NCI-H748 (cell line): ENCODE measurements at regions not wholly inside any gene's neighbourhood (a gene's known extent, or its start where the extent isn't known, plus 50 kb on each side); places are given as distances from the start of the nearest gene placed in this dataset.

Source experiments
- DNase-seq: peaks from one replicate; lab custom pipeline; 2025; ENCODE audit not compliant: unreplicated experiment; lab: John Stamatoyannopoulos, UW

DNA sequence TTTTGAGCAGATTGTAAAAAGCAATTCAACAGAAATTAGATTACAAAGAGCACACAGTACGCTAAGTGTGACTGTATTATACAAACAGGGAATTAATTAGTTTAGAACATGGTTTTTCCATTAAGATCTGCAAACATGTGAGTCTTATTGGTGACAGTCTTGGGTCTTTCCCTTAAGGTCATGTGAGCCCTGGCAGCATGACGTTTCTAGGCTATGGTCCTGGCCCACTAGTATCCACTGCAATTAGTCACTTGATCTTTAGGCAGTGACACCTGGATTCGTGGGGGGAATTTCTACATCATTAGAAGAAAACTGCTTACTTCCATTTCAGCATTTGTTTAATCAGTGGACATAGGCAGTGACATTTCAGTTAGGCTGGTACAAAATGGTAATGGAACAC is 360.2 kb upstream of the NR2F2 start:
- DNase-seq = no peak

DNA sequence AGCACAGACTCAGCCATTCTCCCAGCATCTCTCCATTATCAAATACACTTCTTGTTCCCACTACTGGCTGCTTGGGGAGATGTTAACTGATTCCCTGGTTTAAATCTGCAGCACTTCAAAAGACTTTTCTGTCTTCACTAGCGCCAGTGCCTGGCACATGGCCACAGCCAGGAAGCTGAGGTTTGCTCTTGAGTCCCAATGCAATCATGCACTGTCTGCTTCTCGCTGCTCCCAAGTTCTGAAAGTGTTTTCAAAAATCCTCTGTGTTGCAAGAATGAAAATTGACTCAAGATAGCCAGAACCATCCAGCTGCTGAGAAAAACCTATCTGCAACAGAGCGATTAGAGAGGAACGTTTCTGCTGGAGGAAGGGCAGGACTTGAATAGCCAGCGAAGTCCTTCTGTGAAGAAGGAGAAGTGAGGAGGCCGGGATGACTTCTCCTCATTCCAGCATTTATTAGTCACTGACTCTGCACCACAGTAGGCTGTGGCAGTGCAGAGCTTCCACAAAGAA is 358.4 kb upstream of the NR2F2 start:
- DNase-seq = no peak

DNA sequence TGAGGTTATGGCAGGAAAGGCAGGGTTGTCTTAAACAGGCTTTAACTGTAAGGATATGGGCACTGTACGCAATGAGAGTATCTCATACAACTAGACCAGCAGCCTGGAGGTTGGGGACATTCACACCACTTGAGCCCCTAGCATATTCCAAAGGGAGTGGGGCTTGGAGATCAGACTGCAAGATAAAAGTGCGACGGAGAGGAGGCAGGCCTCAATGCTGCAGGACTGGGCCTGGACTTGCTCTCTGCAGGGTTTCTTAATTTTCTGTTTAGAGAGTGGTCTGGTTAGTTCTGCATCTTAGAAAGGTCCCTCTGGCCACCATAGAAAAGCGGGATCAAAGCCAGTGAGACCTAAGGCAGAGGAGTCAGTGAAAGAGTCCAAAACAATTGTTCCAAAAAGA is 357.7 kb upstream of the NR2F2 start:
- DNase-seq = no peak

DNA sequence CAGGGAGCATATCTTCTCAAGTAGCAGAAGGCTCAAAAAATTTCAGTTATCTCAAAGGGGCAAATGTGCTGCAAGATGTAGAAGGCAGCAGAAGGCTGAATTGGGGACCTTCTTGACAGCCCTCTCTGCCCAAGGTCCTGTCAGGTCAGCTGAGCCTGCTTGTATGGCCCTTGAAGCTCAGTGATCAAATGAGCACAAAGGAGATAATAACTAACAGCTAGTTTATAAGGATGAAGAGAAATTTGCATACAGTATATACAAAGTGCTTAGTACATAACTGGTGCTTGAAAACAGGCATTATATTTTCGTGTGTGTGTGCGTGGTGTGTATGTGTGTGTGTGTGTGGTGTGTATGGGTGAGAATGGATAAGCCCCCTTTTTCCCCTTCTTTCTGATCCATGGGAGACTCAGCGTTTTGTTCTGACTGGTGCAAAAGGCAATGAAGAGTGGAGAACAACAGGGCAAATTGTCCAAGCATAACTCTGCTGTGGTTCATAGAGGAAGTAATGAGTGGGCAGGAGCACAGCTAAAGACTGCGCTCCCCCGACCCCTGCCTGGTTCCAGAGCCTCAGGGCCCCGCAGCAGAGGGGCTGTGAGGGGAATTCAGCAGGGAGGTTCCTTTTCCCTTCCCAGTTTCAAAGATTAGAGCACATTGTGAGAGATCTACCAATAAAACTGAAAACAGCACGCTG is 356.8 kb upstream of the NR2F2 start:
- DNase-seq = no peak

DNA sequence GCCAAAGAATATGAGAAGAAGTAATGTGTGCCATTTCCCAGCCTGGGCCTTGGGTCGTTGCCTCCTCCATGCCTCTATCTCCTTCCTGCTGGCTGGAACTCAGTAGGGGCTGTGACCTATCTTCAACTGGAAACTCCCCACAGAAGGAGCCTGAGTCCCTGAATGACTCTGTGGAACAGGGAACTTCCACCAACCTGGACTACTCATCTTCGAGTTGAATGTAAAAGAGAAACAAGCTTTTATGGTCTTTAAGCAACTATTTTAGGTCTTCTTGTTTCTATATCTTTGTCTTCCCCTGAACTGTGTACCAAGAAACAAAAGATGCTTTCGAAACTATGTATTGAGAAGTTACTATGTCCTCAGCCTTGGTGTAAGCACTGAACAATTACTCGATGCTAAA is 355.3 kb upstream of the NR2F2 start:
- DNase-seq = no peak

DNA sequence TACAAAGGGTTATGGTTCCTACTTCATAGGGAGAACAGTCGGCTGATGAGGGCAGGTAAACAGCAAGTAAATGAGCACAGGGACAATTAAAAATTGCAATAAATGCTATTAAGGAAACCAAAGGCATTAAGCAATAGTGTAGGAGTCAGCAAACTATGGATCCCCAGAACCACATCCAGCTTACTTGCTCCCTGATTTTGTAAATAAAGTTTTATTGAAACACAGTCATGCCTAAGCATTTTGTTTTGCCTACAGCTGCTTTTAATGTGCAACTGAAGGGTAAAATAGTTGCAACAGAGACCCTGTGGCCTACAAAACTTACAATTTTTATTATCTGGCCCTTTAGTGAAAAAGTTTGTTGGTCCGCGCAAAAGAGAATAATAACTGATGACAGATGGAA is 351.2 kb upstream of the NR2F2 start:
- DNase-seq = no peak

DNA sequence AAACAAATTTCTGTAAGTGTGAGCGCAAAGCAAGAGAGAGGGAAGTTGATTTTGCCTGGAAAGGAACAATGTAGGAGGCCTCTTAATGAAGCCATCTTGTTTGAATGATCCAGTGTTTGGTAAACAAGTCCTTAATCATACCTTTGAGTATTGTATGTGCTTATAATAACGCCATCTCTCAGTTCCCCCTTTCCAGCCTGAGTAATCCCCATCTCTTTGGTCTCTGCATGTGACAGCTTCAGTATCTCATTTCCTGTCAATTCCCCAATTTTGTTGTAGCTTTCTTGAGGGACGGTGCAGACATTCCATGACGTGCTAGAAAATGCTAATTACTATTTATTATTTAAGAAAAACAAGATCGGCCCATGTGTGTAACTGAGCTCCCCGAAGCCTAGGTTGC is 349.3 kb upstream of the NR2F2 start:
- no peak for DNase-seq

DNA sequence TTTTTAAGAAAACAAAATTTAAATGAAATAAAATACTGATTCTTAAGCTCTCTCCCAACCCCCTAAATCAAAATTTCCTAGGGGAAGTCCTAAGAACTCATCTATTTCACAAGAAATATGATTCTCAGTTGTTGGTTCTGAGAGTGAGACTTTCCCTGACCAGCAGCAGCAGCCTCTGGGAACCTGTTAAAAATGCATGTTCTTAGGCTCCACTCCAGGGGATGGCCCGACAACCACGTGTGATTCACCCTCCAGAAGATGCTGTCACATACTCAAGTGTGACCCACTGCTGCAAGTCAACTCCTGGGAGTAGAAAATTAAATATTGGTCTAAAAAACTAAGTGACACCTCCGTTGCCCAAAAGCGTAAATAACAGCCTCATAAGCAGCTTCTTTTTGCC is 343.2 kb upstream of the NR2F2 start:
- DNase-seq = no peak

DNA sequence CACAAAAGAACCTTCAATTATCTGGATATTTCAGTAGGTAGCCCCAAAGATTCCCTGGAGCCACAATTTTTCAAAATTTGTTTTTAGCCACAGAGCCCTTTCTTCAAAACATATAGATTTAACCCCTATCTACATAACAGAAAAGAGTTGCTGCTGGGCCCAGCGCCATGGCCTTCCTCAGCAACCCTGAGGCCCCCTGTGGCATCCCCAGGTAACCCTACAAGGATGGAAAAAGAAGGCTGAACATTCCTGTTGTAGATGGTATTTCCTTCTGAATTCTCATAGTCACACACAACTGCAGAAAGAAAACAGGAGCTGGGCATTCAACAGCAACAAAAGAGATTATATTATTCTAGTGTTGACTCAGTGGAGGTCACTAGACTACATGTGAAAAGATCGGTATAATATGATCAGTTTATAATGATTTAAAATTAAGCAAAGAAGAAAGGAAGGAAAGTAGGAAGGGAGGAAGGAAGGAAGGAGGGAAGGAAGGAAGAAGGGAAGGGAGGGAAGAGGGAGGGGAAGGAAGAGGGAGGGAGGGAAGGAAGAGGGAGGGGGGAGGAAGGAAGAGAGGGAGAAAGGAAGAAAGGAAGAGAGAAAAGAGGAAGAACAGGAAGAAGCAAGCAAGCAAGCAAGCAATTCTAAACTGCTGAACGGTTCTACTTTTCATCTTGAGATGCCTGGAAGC is 342.5 kb upstream of the NR2F2 start:
- DNase-seq = no peak

DNA sequence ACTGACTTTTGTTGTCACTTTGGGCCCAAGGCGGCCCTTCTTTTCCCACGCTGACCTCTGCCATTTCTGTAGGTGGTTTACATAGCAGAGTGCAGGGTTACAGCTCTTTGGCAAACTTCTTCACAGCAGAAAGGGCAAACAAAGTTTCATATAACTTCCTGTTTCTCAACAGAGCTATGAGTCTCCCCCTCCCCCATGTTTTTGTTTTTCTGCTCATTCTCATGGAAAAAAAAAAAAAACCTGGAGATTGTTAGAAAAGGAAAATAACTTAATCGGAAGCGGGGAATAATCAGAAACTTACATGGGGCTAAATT is 342.0 kb upstream of the NR2F2 start:
- no peak for DNase-seq

DNA sequence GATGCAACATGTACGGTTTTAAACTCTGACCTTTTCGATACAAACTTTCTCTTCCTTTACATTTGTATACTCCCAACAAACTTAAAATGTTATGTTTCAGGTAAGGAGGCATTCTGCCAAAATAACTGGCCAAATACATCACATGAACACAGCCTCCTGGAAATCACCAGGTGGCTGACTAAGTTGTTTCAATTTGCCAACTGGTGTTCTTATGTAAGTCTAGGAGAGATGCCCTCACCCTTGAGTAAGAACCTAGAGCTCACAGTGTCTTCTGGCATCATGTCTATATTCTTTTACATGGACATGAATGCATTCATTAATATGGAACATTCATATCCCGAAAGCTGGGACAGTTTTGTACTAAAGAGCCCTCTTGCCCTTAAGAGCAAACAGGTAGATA is 341.1 kb upstream of the NR2F2 start:
- DNase-seq = no peak

DNA sequence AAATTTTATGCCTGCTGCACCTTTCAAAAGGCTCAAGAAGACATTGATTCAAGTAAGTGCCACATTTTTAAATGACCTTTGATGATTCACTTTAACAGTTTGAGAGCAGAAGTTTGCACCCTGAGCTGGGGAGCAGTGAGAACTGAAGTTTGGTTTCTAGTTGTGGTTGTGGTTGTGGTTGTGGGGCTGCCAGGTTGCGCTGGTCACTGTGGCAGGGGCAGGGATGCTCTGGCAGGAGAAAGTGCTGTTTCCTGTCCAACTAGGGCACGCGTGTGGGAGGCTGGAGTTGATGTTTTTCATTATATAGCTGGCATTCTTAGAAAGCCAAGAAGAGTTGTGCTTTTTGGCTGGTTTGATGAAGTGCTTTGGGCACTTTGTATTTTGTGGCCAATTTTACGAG is 339.7 kb upstream of the NR2F2 start:
- DNase-seq = no peak

DNA sequence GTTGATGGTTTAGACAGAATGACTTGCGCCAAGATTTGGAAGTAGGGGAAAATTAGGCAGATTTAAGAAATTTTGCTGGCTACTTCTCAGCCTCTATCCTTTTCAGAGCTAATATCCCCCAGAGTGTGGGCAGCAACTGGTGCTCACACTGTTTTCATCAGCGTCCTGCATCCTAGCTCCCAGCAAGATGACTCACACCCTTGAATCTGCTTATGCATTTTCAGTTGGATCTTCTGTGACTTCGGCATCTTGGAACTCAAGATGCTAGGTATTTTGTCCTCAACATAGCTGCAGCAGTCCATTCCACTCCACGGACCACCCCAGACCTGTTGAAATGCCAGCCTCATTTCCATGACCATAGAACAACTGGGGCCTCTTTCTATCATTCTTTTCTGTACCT is 336.1 kb upstream of the NR2F2 start:
- no peak for DNase-seq

DNA sequence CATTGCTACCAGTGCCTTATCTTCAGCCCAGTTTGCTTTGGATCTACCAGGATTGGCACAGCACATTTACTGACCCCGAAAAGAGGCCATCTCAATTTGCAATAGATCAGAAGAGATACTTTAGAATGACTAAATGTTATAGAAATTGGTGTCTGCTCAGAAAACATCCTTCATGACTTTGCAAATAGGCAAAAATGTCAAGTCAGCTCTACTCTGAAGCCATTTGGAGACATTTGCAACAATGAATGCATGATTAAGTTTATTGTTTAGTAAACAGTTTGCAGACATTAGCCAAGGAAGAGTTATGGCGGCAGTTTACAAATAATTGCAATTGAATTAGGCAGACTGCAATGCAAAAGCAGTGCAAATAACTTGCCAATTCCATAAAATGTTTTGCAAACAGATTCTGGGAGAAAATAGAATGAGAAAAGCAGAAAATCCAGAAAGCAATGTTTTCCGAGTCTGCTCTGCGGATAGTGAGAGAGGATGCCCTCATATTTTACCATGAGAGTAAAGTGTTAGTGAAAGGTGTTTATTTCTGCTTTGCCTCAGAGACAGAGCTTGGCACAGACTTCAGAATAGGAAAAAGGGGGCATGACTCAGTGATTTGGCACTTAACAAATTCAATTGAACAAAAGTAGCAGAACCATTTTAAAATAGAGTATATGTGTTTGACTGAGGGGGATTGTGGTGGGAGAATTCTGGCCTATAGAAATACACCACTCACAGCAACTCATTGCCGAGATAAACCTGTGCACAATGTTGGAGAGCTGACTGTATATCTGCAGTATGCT is 334.9 kb upstream of the NR2F2 start:
- no peak for DNase-seq

DNA sequence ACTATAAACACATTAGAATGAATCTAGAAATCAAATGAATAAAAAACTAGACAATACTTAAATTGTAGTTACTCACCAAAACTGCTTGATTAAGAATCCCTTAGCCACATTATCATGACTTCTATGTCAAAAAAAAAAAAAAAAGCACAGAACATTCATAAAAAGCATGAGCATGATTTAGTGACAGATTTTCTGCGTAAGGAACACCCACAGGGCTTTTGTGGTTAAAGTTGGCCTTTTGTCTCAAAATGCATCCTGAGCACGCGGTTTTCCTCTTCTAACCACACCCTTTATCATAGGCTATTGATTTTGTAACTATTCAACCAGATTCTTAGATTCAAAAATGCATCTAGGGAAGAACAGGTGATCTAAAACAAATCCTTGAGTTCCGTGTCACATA is 334.0 kb upstream of the NR2F2 start:
- DNase-seq = no peak

DNA sequence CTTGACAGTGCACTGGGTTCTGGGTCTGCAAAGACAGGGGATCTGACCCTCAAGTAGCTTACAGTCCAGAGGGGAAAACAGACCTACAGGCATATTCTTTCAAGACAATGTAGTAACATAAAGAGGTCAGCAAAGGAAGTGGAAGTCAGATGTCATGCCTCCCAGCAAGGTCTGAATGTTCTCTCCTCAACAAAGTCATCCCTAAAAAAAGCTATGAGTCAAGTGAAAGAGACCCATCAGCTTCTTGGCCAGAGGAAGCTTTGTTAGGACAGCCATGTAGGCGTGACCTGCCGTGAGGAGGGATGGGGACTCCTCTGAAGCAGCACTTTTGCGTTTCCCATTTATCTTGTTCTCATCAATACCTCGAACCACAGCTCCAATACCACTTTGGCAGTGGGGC is 331.6 kb upstream of the NR2F2 start:
- no peak for DNase-seq

DNA sequence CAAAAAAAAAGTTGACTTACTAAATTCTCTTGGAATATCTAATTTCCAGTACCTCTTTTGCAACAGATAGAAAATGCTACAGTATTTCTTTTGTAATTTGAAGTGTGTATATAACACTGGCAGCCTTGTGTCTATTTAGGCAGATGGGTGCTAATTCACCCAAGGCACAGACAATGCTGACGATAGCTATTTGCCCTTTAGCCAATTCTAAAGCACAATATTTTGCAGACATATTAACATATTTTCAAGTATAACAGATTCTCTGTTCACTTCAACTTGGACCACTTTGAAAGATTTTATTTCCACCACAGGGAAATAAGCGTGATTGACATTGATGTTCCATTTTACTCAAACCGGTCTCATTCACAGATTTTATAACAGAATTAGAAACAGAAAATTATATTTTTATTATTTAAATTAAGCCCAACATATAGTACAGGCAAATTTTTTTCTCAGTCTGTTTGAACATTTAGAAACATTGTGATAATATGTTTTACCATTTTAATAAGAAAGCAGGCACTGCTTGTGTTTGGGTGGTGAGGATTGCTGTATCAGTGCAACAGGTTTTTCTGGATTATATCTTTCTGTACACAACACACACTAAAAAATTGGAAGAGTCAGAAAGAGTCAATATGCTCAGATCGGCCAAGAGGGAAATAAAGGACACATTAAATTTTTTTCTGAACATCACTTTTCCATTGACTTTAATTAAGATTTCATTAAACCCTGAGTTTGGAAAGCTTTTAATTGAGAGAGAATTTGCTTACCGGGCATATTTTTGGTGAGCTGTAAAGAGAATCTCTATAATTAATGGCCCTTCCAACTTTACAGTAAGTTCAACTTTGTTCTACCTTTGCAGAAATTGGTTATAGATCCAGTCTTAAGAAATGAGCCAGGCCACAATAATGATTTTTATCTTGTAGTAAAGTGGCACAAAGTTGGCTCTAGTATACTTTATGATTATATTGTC is 327.3 kb upstream of the NR2F2 start:
- no peak for DNase-seq

DNA sequence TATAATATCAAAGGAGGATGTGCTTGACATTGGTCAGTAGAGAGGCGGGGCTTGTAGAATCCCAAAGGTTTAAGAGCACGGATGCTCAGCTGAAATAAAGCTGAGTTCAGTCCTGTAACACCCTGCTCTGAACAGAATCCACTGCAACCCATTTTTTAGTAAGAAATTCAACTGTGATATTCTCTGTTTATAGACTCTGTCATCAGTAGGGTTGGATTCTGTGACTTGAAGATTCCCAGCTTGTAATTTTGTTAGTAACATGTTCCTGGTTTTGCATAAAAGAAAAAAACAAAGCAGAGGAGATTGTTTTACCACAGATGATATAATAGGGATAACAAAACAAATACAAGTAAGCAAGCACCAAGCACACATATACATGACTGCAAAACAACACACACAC is 324.6 kb upstream of the NR2F2 start:
- DNase-seq = no peak

DNA sequence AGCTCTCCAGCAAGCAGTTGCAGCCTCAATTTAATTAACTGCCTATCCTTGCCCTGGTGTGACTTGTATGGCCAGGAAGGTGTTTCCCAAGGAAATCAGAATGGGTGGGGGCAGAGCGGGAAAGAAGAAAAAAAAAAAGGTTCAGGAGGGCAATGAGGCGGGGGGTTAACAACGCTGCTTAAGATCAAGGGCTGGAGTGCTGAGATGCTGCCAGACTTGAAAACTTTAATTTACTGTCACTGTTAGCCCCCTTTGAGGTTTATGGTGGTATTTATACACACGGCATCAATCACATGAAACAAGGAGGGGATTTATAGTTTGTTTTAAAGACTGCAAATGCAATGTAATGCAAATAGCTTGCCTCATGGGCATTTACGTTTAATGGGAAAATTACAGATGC is 319.4 kb upstream of the NR2F2 start:
- no peak for DNase-seq

DNA sequence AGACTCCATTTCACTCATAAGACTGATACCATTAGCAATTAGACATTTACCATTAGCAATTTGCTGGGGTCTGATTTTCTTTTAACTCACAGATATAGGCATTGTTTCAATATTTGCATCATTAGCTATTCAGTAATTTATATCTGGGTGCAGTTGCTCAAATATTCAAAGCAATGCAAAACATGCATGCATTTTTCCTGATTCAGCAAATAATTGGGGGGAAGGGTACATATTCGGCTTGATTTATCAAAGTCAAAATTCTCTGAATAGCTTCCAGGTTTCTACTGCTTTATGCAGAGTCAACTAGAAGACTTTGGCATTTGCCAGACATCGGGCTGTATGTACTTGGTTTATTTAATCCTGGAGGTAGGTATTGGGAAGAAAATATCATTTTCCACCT is 315.6 kb upstream of the NR2F2 start:
- DNase-seq = no peak

DNA sequence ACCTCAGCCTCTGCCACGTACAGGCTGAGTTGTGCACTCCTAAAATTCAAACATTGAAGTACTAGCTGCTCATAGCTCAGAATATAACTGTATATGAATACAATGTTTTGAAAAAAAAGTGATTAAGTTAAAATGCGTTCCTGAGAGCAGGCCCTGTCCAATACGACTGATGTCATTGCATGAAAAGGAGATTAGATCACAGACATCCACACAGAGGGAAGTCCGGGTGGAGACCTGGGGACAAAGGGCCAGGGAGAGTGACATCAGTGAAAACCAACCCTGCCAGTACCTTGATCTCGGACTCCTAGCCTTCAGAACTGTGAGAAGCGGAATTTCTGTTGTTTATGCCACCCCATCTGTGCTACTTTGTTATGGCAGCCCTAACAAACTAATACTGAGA is 311.4 kb upstream of the NR2F2 start:
- no peak for DNase-seq
